Adrenal gland (tissue), 9 donors: ENCODE measurements at regions not wholly inside any gene's neighbourhood (a gene's known extent, or its start where the extent isn't known, plus 50 kb on each side); places are given as distances from the start of the nearest gene placed in this dataset.

Experiments used
- DNase-seq, 7 donors: peaks; one replicate each; pipeline ENCODE4 v3.0.0-alpha.2; 2019 to 2020
- H3K27ac ChIP-seq, 5 donors: fragments of 200-600 bp; sonication (generic) in 4 of 5; 1 replicate in 3 of 5; 2 replicates in 2 of 5; pipeline versions ENCODE4 v1.5.1 to v1.8.0; 2016 to 2020; ENCODE audit warnings: mild to moderate bottlenecking in 1 of 5
- H3K27me3 ChIP-seq: fragments of 200-600 bp; 2 replicates; pipeline ENCODE4 v1.8.0; 2021
- H3K36me3 ChIP-seq, 2 donors: fragments of 200-600 bp; replicated peaks in 1 of 2; 1 replicate in 1 of 2; 2 replicates in 1 of 2; pipeline versions ENCODE4 v1.5.1 to v1.8.0; 2018 to 2022
- H3K4me1 ChIP-seq, 2 donors: fragments of 200-600 bp; replicated peaks in 1 of 2; 1 replicate in 1 of 2; 2 replicates in 1 of 2; pipeline versions ENCODE4 v1.5.1 to v1.8.0; 2018 to 2021
- H3K4me3 ChIP-seq, 4 donors: fragments of 200-600 bp; sonication (generic) in 3 of 4; one replicate each; pipeline ENCODE4 v1.5.1; 2016 to 2018
- H3K9me3 ChIP-seq, 3 donors: fragments of 200-600 bp; sonication (generic) in 1 of 3; replicated peaks in 1 of 3; 1 replicate in 2 of 3; 2 replicates in 1 of 3; pipeline versions ENCODE4 v1.5.1 to v1.8.0; 2016 to 2021
- POLR2A ChIP-seq, 2 donors: fragments of 450-650 bp; IDR thresholded peaks; one replicate each; pipeline ENCODE4 v1.6.1; 2017; ENCODE audit warnings: antibody characterized with exemption in 2 of 2, mild to moderate bottlenecking in 2 of 2, moderate library complexity in 1 of 2
- WGBS, 4 donors: extraction: QIAGEN DNeasy Blood & Tissue Kit in 2 of 4; methylation state at CpG; one replicate each; pipeline versions ENCODE4 v1.1.5 to v1.1.7; 2013 to 2017; 5-methylcytosine and 5-hydroxymethylcytosine counted together
- intact Hi-C, 2 donors: fragments of 100-400 bp; cut with DNase I; formaldehyde crosslinking; loops; one replicate each; pipeline versions ENCODE4 v1.14.1 to v1.15.0; 2022 to 2023
- TF ChIP-seq, protein P1 (sequence below), 6 experiments: fragments of 450-650 bp in 4 of 6; fragments of 200-600 bp in 2 of 6; sonication (generic) in 1 of 6; IDR thresholded peaks; 1 replicate in 5 of 6; 2 replicates in 1 of 6; pipeline versions ENCODE4 v1.5.1 to v1.8.0; 2016 to 2021; ENCODE audit warnings: antibody characterized with exemption in 6 of 6, mild to moderate bottlenecking in 2 of 6, moderate library complexity in 1 of 6
- donor health status: healthy with polysubstance abuse.
- donor health status: Bipolar disorder and iron deficiency.
- donor health status: DM: yes; HTN: yes; CAD: no.
- donor health status: DM: no; HTN: no; CAD: no.
- donor health status: DM: no; HTN: no; CAD: no.

- H3K36me3 ChIP-seq = no peaks in the 10 kb centered on the region
- DNase-seq = no peak
- no peak overlapping the region for H3K27ac ChIP-seq
- H3K27me3 ChIP-seq = no peaks in the 10 kb centered on the region
- H3K4me3 ChIP-seq = no peak overlapping the region
- WGBS, 4 donors = 40 to 42% (median 42%) methylated on average over 11 of the region's 11 CpGs
- TF ChIP-seq, protein P1, sequence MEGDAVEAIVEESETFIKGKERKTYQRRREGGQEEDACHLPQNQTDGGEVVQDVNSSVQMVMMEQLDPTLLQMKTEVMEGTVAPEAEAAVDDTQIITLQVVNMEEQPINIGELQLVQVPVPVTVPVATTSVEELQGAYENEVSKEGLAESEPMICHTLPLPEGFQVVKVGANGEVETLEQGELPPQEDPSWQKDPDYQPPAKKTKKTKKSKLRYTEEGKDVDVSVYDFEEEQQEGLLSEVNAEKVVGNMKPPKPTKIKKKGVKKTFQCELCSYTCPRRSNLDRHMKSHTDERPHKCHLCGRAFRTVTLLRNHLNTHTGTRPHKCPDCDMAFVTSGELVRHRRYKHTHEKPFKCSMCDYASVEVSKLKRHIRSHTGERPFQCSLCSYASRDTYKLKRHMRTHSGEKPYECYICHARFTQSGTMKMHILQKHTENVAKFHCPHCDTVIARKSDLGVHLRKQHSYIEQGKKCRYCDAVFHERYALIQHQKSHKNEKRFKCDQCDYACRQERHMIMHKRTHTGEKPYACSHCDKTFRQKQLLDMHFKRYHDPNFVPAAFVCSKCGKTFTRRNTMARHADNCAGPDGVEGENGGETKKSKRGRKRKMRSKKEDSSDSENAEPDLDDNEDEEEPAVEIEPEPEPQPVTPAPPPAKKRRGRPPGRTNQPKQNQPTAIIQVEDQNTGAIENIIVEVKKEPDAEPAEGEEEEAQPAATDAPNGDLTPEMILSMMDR (IDR thresholded peaks at IDR 0.05) = no peak
- no peak for TF ChIP-seq POLR2A (IDR thresholded peaks at IDR 0.05)
- H3K9me3 ChIP-seq = no peaks in the 10 kb centered on the region
- H3K4me1 ChIP-seq = no peaks in the 10 kb centered on the region
- intact Hi-C loops = no loop called here
Observed at GRCh38 chr16:73670836-73671820, 623.2 kb upstream of the ZFHX3 start.

DNA sequence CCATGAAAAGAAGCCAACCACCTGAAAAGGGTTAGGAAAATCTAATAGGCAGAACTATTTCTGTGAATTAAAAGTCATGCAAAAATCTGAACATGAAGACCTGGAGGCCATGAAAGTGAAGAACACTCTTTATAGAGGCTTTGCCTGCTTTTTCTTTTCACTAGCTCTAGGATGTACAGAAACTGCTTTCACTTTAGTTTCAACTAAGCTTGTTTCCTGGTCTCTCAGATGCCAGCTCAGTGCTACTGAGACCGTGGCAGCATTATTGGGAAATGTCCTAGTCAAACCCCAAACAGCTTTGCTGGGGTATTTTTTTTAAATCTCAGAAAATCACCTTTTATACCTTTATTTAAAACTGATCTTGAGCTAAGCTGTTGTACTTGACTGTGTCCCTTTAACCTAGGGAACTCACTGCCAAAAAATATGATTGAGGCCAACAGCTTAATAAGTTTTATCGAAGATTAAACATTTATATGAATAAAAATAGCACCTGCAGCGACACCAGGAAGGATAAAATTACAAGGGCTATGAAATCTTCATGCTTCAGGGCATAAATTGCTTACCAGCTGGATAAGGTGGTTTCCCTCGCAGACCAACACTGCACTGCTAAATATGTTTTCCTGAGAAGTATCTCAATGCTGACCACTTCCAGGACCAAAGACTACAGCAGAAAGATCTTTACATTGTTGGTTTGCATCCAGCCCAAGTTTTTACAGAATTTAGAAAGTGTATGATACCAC is 621.8 kb upstream of the ZFHX3 start:
- H3K4me1 ChIP-seq = no peaks in the 10 kb centered on the region
- no peak for DNase-seq
- no peak for TF ChIP-seq POLR2A (IDR thresholded peaks at IDR 0.05)
- TF ChIP-seq, protein P1 (IDR thresholded peaks at IDR 0.05) = no peak
- no peaks in the 10 kb centered on the region for H3K27me3 ChIP-seq
- no peak overlapping the region for H3K27ac ChIP-seq
- WGBS, 4 donors = 73 to 82% (median 79%) methylated on average over 4 of the region's 4 CpGs
- H3K9me3 ChIP-seq = no peaks in the 10 kb centered on the region
- H3K4me3 ChIP-seq = no peak overlapping the region
- intact Hi-C loops = no loop called here
- H3K36me3 ChIP-seq = no peaks in the 10 kb centered on the region

GRCh38 chr16:73663720-73664119 is 615.8 kb upstream of the ZFHX3 start:
- WGBS, 4 donors = 56 to 64% (median 59%) methylated on average over 2 of the region's 2 CpGs
- Histone ChIP-seq H3K4me3 (no peak overlapping the region), H3K36me3 (no peaks in the 10 kb centered on the region), H3K27ac (no peak overlapping the region), H3K9me3 (no peaks in the 10 kb centered on the region), H3K27me3 (no peaks in the 10 kb centered on the region), H3K4me1 (no peaks in the 10 kb centered on the region)
- DNase-seq = no peak
- TF ChIP-seq, protein P1 (IDR thresholded peaks at IDR 0.05) = no peak
- TF ChIP-seq POLR2A (IDR thresholded peaks at IDR 0.05) = no peak
- intact Hi-C loops = no loop called here

DNA sequence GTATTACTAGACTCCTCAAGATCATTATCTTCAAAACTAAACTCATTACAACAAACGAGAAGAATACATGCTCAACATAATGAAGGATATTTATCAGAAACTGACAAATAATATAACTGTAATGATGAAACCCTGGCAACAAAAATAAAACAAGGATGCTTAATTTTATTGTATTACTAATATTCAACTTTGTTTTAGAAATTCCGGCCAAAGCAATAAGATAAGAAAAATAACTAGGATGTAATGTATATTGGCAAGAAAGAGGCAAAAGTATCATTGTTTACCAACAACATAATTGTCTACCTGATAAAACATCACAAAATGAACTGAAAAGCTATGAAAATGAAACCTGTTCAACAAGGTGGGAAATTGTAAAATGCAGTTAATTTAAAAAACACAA is 588.3 kb upstream of the ZFHX3 start:
- DNase-seq = no peak
- Histone ChIP-seq H3K4me1 (no peaks in the 10 kb centered on the region), H3K27ac (no peak overlapping the region), H3K36me3 (no peaks in the 10 kb centered on the region), H3K4me3 (no peak overlapping the region), H3K27me3 (no peaks in the 10 kb centered on the region), H3K9me3 (peaks cover 0 to 6% (median 0%) of the 10 kb centered on the region in 3 donors)
- WGBS, 4 donors = 68 to 83% (median 77%) methylated on average over 2 of the region's 2 CpGs
- intact Hi-C loops = no loop called here
- TF ChIP-seq POLR2A (IDR thresholded peaks at IDR 0.05) = no peak
